ENCODE measurements at regions not wholly inside any gene's neighbourhood (a gene's known extent, or its start where the extent isn't known, plus 50 kb on each side); places are given as distances from the start of the nearest gene placed in this dataset.
"Not testable (repeated sequence)": the region's sequence is repeated elsewhere in the genome, so short reads cannot be mapped to it uniquely, and the experiment has no call there.

DNA sequence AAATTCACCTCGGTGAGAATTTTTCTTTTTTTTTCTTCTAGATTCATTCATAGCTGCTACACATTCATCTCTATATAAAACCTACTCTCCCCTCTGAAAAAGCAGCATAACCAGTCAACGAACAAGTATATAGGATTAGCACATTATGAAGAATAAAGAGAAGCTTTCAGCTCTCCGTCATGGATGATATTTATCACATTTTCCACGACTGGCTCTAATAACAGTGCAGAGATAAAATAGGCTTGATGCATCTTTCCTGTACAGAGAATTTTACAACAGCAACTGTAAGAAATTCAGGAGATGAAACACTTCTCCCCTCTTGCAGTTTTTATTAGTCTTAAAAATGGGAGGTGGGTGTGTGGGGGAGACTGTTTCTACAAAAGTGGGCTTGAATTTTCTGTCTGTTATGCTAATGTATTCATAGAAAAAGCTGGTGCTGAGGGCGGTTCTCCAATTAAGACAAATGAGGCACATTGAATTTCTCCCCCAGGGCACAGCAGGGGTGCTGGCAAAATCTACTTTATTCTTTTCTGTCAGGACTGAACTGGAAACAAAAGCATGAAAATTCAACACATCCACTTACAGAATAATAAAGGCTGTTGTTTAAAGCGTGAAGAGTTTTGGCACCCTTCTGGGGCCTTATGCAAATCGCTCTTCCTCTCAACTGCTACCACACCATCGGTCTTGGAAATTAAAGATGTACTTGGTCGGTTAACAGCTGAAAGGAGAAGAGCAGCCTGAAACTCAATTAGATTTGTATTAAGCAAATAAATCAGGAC, 233.9 kb upstream of the ZNF608 start:
- TF ChIP-seq POLR2A (IDR thresholded peaks at IDR 0.05; ENCODE audit: low read length) (no peak), GATA1 (IDR thresholded peaks at IDR 0.05; ENCODE audit: low read depth, low read length) (no peak)
- no peak for DNase-seq

DNA sequence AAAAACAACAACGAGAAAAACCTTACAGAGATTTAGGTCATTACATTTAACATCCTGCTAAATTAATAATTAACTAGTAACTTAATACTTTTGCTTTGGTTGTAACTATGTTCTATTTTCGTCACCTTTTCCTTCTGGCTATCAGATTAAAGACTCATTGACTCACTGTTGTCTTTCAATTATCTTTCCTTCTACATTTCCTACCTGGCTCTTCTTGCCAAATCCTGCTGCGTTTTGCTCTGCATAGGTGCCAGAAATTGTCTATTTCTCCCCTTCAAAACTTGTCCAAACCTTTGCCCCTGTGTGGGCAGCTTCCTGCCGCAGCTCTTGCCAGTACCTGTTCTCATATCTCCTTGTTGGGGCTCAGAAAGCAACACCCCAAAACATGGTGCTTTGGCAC, 235.5 kb upstream of the ZNF608 start:
- TF ChIP-seq GATA1 (IDR thresholded peaks at IDR 0.05; ENCODE audit: low read depth, low read length), result no peak
- TF ChIP-seq POLR2A (IDR thresholded peaks at IDR 0.05; ENCODE audit: low read length), result no peak
- no peak for DNase-seq

DNA sequence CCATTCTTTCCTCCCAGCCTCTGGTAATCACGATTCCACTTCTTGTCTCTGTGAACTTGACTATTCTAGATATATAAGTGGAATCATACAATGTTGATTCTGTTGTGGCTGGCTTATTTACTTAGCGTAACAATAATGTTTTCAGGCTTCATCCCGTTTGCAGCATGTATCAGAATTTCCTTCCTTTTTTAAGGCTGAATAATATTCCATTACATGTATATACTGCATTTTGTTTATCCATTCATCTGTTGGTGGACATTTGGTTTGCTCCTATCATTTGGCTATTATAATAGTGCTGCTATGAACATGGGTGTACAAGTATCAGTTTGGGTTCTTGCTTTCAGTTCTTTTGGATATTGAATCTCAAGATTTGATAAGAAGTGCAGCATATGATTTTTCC, 239.7 kb upstream of the ZNF608 start:
- TF ChIP-seq POLR2A (IDR thresholded peaks at IDR 0.05; ENCODE audit: low read length) (no peak), GATA1 (IDR thresholded peaks at IDR 0.05; ENCODE audit: low read depth, low read length) (no peak)

DNA sequence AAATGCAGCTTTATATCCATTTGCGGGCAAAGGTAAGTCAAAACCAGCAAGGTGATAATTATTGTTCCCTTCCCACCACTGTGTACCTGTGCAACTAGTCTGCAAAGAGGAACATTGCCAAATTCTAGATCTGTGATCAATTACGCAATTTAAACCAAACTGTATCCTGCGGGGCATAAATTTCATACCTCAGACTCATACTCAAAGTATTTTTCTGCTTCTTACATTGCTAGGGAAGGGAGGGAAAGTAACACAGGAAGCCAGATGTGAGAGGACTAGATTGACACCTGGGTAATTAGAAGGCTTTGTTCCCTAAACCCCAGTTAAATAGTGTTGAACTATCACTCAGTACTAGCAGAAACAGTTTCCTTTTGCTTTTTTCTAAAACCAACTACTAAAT, 240.2 kb upstream of the ZNF608 start:
- DNase-seq, result no peak

More for the DNA sequence above, 239.7 kb upstream of the ZNF608 start:
- DNase-seq, result no peak

DNA sequence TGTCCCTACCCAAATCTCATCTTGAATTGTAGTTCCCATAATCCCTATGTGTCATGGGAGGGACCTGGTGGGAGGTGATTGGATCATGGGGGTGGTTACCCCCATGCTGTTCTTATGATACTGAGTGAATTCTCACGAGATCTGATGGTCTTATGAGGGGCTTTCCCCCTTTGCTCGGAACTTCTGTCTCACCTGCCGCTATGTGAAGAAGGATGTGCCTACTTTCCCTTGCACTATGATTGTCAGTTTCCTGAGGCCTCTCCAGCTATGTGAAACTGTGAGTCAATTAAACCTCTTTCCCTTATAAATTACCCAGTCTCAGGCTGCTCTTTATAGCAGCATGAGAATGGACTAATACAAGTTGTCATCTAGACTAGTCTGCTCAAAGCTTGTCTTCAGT, 241.3 kb upstream of the ZNF608 start:
- not testable (repeated sequence) for DNase-seq

More for the DNA sequence above, 240.2 kb upstream of the ZNF608 start:
- TF ChIP-seq GATA1 (IDR thresholded peaks at IDR 0.05; ENCODE audit: low read depth, low read length), result no peak
- no peak for TF ChIP-seq POLR2A (IDR thresholded peaks at IDR 0.05; ENCODE audit: low read length)

DNA sequence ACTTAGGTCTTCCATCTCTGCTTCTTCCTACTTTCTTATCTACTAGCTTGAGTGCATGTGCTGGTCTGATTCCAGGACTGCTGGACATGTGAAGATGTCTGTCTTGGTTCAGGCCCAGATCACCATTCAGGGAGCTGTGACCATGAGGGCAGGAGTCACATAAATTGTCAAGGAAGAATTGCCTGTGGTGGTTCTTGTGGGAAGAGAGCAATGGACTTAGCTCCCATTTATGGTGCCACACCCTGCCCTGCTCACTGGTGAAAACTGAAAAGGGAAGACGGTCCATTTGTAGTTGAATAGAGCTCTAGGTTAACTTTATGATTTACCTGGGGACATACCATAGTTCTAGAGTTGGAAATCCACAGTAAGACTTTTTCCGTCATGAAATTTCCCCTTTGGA, 244.3 kb upstream of the ZNF608 start:
- no peak for DNase-seq
- no peak for TF ChIP-seq GATA1 (IDR thresholded peaks at IDR 0.05; ENCODE audit: low read depth, low read length)
- TF ChIP-seq POLR2A (IDR thresholded peaks at IDR 0.05; ENCODE audit: low read length), result no peak

DNA sequence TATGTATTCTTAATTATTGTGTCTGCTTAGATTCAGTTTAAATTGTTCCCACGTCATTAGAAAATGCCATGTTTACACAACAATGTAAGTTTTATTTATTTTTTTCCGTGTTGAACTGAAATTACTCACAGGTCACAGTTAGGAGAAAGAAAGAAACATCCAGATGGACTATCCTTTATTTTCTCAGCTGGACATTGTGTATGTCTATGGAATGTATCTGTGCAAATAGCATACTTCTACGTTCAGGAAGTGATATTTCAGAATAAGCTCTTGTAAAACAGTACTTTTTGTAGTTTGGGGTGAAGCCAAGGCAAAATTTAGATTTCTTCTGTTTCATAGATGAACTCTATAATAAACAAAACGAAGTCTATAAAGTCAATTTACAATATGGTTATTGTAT, 249.0 kb upstream of the ZNF608 start:
- DNase-seq, result no peak
- TF ChIP-seq POLR2A (IDR thresholded peaks at IDR 0.05; ENCODE audit: low read length), result no peak
- TF ChIP-seq GATA1 (IDR thresholded peaks at IDR 0.05; ENCODE audit: low read depth, low read length), result no peak

DNA sequence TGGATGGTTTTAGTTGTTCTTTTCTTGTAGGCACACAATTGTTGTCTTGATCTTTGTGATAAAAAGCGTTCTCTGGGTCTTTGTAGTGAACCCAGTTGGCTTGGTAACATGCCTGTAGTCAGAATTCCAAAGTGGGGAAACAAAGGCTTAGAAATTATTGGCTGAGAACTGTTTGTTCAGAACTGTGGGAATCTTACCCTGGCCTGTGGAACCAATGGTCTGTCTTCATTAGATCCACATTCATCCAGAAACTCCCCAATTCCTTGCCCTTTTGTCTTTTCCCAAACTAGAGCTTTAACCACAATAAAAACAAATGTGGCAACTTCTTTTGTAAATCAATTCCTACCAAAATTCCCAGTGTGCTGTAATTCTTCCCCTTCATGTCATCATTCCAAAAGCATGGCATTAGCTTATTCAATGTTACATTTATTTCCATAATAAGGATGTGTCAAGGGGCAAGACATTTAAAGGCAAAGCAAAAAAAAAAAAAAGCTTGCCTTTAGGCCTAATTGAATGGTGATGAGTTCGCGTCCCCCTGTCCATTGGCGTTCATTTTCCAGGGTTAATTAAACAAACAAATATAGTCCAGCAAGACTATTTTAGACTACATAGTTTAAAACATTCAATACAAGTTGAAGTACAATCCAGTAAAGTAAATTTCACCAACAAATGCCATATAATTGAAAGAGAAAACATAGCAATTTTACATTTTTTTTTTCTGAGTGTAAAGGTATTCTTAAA, 249.8 kb upstream of the ZNF608 start:
- DNase-seq, result no peak

DNA sequence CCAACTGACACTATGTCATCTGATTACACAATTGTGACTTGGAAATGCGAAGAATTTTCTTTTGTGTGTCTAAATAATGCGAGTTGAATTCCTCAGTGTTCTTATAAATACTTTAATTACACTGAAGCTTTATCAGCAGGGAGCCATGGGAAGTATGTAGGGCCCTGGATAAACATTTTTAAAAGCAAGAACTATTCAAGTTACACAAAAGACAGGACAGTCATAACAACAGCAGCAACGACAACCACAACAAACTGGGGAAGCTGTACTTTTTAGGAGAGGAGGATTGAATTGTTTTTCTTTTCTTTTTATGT, 250.3 kb upstream of the ZNF608 start:
- DNase-seq, result no peak
- TF ChIP-seq GATA1 (IDR thresholded peaks at IDR 0.05; ENCODE audit: low read depth, low read length) (no peak), POLR2A (IDR thresholded peaks at IDR 0.05; ENCODE audit: low read length) (no peak)

More for the DNA sequence above, 249.8 kb upstream of the ZNF608 start:
- TF ChIP-seq POLR2A (IDR thresholded peaks at IDR 0.05; ENCODE audit: low read length) (no peak), GATA1 (IDR thresholded peaks at IDR 0.05; ENCODE audit: low read depth, low read length) (no peak)

DNA sequence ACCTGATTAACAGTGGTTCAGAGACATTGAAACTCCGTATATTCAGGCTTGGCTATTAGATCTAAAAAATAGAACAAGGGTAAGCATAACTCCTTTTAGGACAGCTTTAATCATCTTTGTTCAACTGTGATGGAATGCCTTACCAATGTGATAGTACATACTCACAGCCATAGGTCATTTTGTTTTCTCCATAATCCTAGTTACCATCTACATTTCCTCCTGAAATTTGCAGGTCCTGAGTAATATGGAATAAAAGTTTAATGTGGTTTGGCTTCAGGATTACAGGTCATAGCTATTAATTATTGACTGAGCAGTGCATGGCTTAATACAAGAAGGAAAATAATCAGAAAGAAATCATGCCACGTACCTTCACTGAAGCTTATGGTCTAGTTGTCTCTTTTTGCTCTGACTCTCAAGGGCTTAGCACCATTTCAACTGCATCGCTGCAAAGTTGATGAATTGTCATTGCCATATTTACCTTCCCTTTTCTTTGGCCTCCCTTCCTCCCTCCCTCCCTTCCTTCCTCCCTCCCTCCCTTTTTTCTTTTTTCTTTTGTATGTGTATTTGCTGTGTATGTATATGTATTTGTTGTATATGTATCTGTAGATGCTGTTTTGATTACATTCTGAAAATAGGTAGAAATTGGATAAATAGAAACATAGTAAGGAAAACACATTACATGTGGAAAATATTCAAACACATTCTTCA, 250.9 kb upstream of the ZNF608 start:
- TF ChIP-seq GATA1 (IDR thresholded peaks at IDR 0.05; ENCODE audit: low read depth, low read length), result no peak
- TF ChIP-seq POLR2A (IDR thresholded peaks at IDR 0.05; ENCODE audit: low read length), result no peak
- no peak for DNase-seq

DNA sequence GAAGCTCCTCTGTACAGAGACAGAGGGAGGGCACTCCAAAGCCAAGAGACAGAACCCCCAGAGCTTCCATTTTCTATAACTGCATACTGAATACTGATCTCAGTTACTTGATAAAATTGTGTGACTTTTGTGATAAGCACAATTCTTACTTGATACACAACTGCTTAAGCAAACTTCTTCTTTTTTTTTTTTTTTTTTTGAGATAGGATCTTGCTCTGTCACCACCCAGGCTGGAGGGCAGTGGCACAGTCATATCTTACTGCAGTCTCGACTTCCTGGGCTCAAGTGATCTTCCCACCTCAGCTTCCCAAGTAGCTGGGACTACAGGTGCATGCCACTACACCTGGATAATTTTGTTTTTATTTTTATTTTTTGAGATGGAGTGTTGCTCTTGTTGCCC, 252.1 kb upstream of the ZNF608 start:
- TF ChIP-seq GATA1 (IDR thresholded peaks at IDR 0.05; ENCODE audit: low read depth, low read length), result no peak
- TF ChIP-seq POLR2A (IDR thresholded peaks at IDR 0.05; ENCODE audit: low read length), result no peak
- DNase-seq, result peak; percentile 5 to 35

DNA sequence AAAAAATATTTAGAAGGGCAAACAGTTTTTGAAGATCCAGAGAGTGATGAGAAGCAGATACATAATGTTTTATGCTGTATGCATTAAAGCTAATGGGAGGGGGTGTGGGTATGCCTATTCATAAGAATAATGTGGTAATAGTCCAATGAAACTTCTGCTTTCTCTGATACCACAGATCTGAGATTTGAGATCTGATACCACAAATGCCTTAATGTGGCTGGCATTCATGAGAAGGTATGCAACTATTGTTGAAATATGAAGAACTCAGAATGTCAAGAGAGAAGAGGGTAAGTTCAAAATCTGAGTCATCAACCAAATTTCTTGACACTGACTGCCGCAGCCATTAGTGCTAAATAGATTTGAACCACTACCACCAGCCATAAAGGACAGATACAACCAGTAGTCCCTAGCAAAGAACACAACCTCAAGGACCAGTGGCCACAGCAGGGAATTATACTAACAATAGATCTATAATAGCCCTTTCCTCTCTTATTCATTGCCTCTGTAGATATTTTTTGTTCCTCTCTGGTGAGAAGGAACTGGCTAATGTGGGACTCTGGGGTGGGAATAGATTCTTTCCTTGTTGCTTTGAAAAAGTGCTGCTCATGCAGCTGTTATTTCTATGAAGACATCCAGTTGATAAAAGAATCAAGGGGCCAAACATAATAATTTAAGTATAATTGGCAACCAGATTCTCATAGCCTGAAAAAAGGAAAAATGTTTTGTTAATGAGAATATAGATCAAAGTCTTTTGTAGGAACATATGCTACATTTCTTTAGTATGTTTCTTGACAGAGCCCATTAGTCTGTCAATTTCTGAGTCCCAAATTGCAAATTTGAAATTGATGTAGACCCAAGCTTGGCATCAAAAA, 256.5 kb upstream of the ZNF608 start:
- DNase-seq, result no peak

DNA sequence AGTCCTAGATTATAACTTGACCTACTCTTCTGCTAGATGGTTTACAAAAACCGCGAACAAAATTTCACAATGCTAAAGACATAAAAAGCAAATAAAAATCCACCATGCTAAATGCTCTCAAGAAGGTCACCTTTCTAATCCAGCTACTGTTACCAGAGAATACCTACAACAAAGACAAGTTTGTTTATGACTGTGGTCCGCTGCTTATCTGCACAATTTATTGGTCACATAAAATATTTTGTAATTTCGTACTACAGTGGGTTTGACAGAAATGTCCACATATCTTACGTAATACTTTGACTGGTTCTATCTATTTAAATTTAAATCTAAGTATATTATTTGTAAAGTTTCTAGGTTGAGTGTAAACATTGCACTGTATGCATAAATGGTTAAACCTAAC, 257.6 kb upstream of the ZNF608 start:
- TF ChIP-seq GATA1 (IDR thresholded peaks at IDR 0.05; ENCODE audit: low read depth, low read length), result no peak
- TF ChIP-seq POLR2A (IDR thresholded peaks at IDR 0.05; ENCODE audit: low read length), result no peak
- no peak for DNase-seq

More for the DNA sequence above, 256.5 kb upstream of the ZNF608 start:
- TF ChIP-seq GATA1 (IDR thresholded peaks at IDR 0.05; ENCODE audit: low read depth, low read length) (no peak), POLR2A (IDR thresholded peaks at IDR 0.05; ENCODE audit: low read length) (no peak)

DNA sequence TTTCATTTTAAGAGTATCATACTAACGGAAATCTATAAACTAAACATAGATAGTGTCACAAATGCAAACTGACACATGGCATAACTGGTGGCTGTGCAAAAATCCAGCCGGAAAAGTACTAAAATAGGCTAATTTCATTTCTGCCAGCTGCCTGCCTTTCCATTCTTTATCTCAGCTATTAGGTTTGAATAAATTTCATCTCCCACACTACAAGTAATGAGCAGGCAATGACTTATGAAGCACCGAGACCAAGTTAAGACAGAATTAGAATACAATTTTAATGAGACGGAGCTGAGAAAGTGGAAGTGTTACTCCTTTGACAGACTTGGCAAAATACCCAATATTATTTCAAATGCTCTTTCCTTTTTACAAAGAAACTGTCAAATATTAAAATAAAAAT, 258.8 kb upstream of the ZNF608 start:
- no peak for DNase-seq
- no peak for TF ChIP-seq POLR2A (IDR thresholded peaks at IDR 0.05; ENCODE audit: low read length)
- TF ChIP-seq GATA1 (IDR thresholded peaks at IDR 0.05; ENCODE audit: low read depth, low read length), result no peak

All from erythroblast (primary cell).